Hepatocyte (in vitro differentiated cells): ENCODE measurements at regions not wholly inside any gene's neighbourhood (a gene's known extent, or its start where the extent isn't known, plus 50 kb on each side); places are given as distances from the start of the nearest gene placed in this dataset.

Experiments used
- CTCF ChIP-seq: fragments of 200-600 bp; sonication (generic); IDR thresholded peaks from 2 replicates; pipeline ENCODE4 v1.5.1; 2016; ENCODE audit warnings: antibody characterized with exemption, mild to moderate bottlenecking; ENCODE audit not compliant: poor library complexity
- EZH2 ChIP-seq: fragments of 200-600 bp; sonication (generic); IDR thresholded peaks from 2 replicates; pipeline ENCODE4 v1.6.1; 2016; ENCODE audit warnings: antibody characterized with exemption, mild to moderate bottlenecking, borderline replicate concordance

- TF ChIP-seq EZH2 (no peak), CTCF (no peak)
Measured at GRCh38 chrX:848386-848785, 217.8 kb downstream of the SHOX start.
